C4-2B (cell line): ENCODE measurements at regions not wholly inside any gene's neighbourhood (a gene's known extent, or its start where the extent isn't known, plus 50 kb on each side); places are given as distances from the start of the nearest gene placed in this dataset.

Experiments
- ZFX ChIP-seq: fragments of 450-650 bp; IDR thresholded peaks from 2 replicates; pipeline ENCODE4 v1.6.1; 2017
- TF ChIP-seq, protein P1 (sequence below): fragments of 450-650 bp; conservative IDR thresholded peaks from 2 replicates; pipeline ENCODE4 v1.5.1; 2017; ENCODE audit warnings: mild to moderate bottlenecking

DNA sequence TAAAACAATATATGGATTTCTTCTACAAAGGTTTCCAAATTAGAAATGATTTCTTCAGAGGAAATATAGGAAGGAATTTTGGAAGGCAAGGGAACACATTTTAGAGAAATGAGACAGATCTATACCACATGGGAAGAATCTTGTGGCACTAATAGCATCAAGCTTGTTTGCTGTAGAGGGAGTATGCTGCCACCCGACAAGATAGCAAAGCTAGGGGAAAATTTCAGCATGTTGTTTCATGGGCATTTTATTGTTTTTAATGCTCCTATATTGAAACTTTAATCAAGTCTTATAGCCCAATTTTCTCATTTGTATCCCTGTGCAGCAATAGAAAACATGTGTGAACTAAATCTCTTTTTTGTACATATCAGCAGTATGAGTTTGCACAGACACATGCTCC, 551.7 kb upstream of the INTU start:
- TF ChIP-seq, protein P1, sequence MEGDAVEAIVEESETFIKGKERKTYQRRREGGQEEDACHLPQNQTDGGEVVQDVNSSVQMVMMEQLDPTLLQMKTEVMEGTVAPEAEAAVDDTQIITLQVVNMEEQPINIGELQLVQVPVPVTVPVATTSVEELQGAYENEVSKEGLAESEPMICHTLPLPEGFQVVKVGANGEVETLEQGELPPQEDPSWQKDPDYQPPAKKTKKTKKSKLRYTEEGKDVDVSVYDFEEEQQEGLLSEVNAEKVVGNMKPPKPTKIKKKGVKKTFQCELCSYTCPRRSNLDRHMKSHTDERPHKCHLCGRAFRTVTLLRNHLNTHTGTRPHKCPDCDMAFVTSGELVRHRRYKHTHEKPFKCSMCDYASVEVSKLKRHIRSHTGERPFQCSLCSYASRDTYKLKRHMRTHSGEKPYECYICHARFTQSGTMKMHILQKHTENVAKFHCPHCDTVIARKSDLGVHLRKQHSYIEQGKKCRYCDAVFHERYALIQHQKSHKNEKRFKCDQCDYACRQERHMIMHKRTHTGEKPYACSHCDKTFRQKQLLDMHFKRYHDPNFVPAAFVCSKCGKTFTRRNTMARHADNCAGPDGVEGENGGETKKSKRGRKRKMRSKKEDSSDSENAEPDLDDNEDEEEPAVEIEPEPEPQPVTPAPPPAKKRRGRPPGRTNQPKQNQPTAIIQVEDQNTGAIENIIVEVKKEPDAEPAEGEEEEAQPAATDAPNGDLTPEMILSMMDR: no peak
- no peak for TF ChIP-seq ZFX
